ENCODE measurements at regions not wholly inside any gene's neighbourhood (a gene's known extent, or its start where the extent isn't known, plus 50 kb on each side); places are given as distances from the start of the nearest gene placed in this dataset.

- Histone ChIP-seq H3F3A (ENCODE audit: insufficient read depth, low read length, poor library complexity, severe bottlenecking) (no peaks in the 10 kb centered on the region), H3K36me3 (ENCODE audit: insufficient read depth, low read length) (no peaks in the 10 kb centered on the region), H4K20me1 (ENCODE audit: insufficient read depth) (no peaks in the 10 kb centered on the region), H2AFZ (ENCODE audit: low read depth, low read length) (no peak overlapping the region), H3K9ac (ENCODE audit: low read length) (no peak overlapping the region), H3K79me2 (replicated peaks; ENCODE audit: insufficient read depth, low read length) (no peaks in the 10 kb centered on the region), H3K9me2 (ENCODE audit: insufficient read depth, low read length) (no peaks in the 10 kb centered on the region), H3K4me3 (ENCODE audit: low read length) (no peak overlapping the region), H3K9me3 (ENCODE audit: low read length) (no peaks in the 10 kb centered on the region), H3K4me2 (ENCODE audit: low read length) (no peak overlapping the region), H3K27me3 (ENCODE audit: insufficient read depth, low read depth, low read length) (no peaks in the 10 kb centered on the region), H3K27ac (ENCODE audit: low read length) (no peak overlapping the region)
- no peak for TF ChIP-seq EZH2 (IDR thresholded peaks at IDR 0.05; ENCODE audit: borderline replicate concordance, insufficient read depth, low read length, poor library complexity, severe bottlenecking)
- no peak for TF ChIP-seq RAD21 (conservative IDR thresholded peaks at IDR 0.05)
- no peak for TF ChIP-seq POLR2AphosphoS5 (IDR thresholded peaks at IDR 0.05)
- no peak for TF ChIP-seq SMC3 (conservative IDR thresholded peaks at IDR 0.05; ENCODE audit: poor library complexity)
- no peak for TF ChIP-seq MXI1 (conservative IDR thresholded peaks at IDR 0.05; ENCODE audit: poor library complexity, severe bottlenecking)
- no peak for TF ChIP-seq REST (IDR thresholded peaks at IDR 0.05; ENCODE audit: borderline replicate concordance)
- TF ChIP-seq, protein P1, sequence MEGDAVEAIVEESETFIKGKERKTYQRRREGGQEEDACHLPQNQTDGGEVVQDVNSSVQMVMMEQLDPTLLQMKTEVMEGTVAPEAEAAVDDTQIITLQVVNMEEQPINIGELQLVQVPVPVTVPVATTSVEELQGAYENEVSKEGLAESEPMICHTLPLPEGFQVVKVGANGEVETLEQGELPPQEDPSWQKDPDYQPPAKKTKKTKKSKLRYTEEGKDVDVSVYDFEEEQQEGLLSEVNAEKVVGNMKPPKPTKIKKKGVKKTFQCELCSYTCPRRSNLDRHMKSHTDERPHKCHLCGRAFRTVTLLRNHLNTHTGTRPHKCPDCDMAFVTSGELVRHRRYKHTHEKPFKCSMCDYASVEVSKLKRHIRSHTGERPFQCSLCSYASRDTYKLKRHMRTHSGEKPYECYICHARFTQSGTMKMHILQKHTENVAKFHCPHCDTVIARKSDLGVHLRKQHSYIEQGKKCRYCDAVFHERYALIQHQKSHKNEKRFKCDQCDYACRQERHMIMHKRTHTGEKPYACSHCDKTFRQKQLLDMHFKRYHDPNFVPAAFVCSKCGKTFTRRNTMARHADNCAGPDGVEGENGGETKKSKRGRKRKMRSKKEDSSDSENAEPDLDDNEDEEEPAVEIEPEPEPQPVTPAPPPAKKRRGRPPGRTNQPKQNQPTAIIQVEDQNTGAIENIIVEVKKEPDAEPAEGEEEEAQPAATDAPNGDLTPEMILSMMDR (IDR thresholded peaks at IDR 0.05; ENCODE audit: poor library complexity, severe bottlenecking): no peak
- no peak for TF ChIP-seq TAF1 (IDR thresholded peaks at IDR 0.05; ENCODE audit: low read depth)
- no peak for TF ChIP-seq EP300 (conservative IDR thresholded peaks at IDR 0.05; ENCODE audit: poor library complexity, severe bottlenecking)
These were observed 455.6 kb upstream of the ADGRL2 start for GRCh38 chr1:81345110-81345509.

GRCh38 chr1:81340239-81340638 is 460.5 kb upstream of the ADGRL2 start:
- Histone ChIP-seq H3K9me2 (ENCODE audit: insufficient read depth, low read length) (no peaks in the 10 kb centered on the region), H3K36me3 (ENCODE audit: insufficient read depth, low read length) (no peaks in the 10 kb centered on the region), H4K20me1 (ENCODE audit: insufficient read depth) (no peaks in the 10 kb centered on the region), H3F3A (ENCODE audit: insufficient read depth, low read length, poor library complexity, severe bottlenecking) (no peaks in the 10 kb centered on the region), H3K9ac (ENCODE audit: low read length) (no peak overlapping the region), H3K27me3 (ENCODE audit: insufficient read depth, low read depth, low read length) (no peaks in the 10 kb centered on the region), H3K9me3 (ENCODE audit: low read length) (no peaks in the 10 kb centered on the region), H2AFZ (ENCODE audit: low read depth, low read length) (no peak overlapping the region), H3K27ac (ENCODE audit: low read length) (no peak overlapping the region), H3K4me2 (ENCODE audit: low read length) (no peak overlapping the region), H3K4me3 (ENCODE audit: low read length) (no peak overlapping the region), H3K79me2 (replicated peaks; ENCODE audit: insufficient read depth, low read length) (no peaks in the 10 kb centered on the region)
- TF ChIP-seq SMC3 (conservative IDR thresholded peaks at IDR 0.05; ENCODE audit: poor library complexity) (no peak), MXI1 (conservative IDR thresholded peaks at IDR 0.05; ENCODE audit: poor library complexity, severe bottlenecking) (no peak), EP300 (conservative IDR thresholded peaks at IDR 0.05; ENCODE audit: poor library complexity, severe bottlenecking) (no peak)

- Histone ChIP-seq H3K79me2 (replicated peaks; ENCODE audit: insufficient read depth, low read length) (no peaks in the 10 kb centered on the region), H3K9me3 (ENCODE audit: low read length) (no peaks in the 10 kb centered on the region), H3F3A (ENCODE audit: insufficient read depth, low read length, poor library complexity, severe bottlenecking) (no peaks in the 10 kb centered on the region), H3K9ac (ENCODE audit: low read length) (no peak overlapping the region), H3K36me3 (ENCODE audit: insufficient read depth, low read length) (no peaks in the 10 kb centered on the region), H3K27me3 (ENCODE audit: insufficient read depth, low read depth, low read length) (no peaks in the 10 kb centered on the region), H3K4me3 (ENCODE audit: low read length) (no peak overlapping the region), H2AFZ (ENCODE audit: low read depth, low read length) (no peak overlapping the region), H3K27ac (ENCODE audit: low read length) (no peak overlapping the region), H3K9me2 (ENCODE audit: insufficient read depth, low read length) (no peaks in the 10 kb centered on the region), H4K20me1 (ENCODE audit: insufficient read depth) (no peaks in the 10 kb centered on the region), H3K4me2 (ENCODE audit: low read length) (no peak overlapping the region)
- TF ChIP-seq MXI1 (conservative IDR thresholded peaks at IDR 0.05; ENCODE audit: poor library complexity, severe bottlenecking) (no peak), SMC3 (conservative IDR thresholded peaks at IDR 0.05; ENCODE audit: poor library complexity) (no peak)
These were observed 463.5 kb upstream of the ADGRL2 start for GRCh38 chr1:81337226-81337625.

Measured in neural cell (in vitro differentiated cells).